ENCODE measurements at regions not wholly inside any gene's neighbourhood (a gene's known extent, or its start where the extent isn't known, plus 50 kb on each side); places are given as distances from the start of the nearest gene placed in this dataset.

GRCh38 chr2:128564551-128564950, 245.9 kb upstream of the HS6ST1 start:
- intact Hi-C loops (cut with micrococcal nuclease): no loop called here
- no peaks in the 10 kb centered on the region for H3K4me1 Mint-ChIP-seq
- H3K9me3 Mint-ChIP-seq: no peaks in the 10 kb centered on the region
- peaks cover 7% of the 10 kb centered on the region for H3K27me3 Mint-ChIP-seq
- H3K36me3 Mint-ChIP-seq (ENCODE audit: low read depth): no peaks in the 10 kb centered on the region
- no peak overlapping the region for H3K27ac Mint-ChIP-seq
- DNase-seq: no peak
- no peak overlapping the region for H3K4me3 Mint-ChIP-seq

- no peaks in the 10 kb centered on the region for H3K4me1 Mint-ChIP-seq
- H3K9me3 Mint-ChIP-seq: no peaks in the 10 kb centered on the region
- no peak overlapping the region for H3K4me3 Mint-ChIP-seq
- H3K27ac Mint-ChIP-seq: no peak overlapping the region
- H3K27me3 Mint-ChIP-seq: peaks cover 10% of the 10 kb centered on the region
- intact Hi-C loops (cut with micrococcal nuclease): no loop called here
- no peak for DNase-seq
- H3K36me3 Mint-ChIP-seq (ENCODE audit: low read depth): no peaks in the 10 kb centered on the region
Measured at GRCh38 chr2:128565441-128565840, 246.8 kb upstream of the HS6ST1 start.

- no peaks in the 10 kb centered on the region for H3K4me1 Mint-ChIP-seq
- H3K27ac Mint-ChIP-seq: no peak overlapping the region
- H3K9me3 Mint-ChIP-seq: no peaks in the 10 kb centered on the region
- intact Hi-C loops (cut with micrococcal nuclease): no loop called here
- DNase-seq: no peak
- H3K4me3 Mint-ChIP-seq: no peak overlapping the region
- H3K36me3 Mint-ChIP-seq (ENCODE audit: low read depth): no peaks in the 10 kb centered on the region
- peaks cover 14% of the 10 kb centered on the region for H3K27me3 Mint-ChIP-seq
Measured at GRCh38 chr2:128566671-128567070, 248.0 kb upstream of the HS6ST1 start.

- intact Hi-C loops (cut with micrococcal nuclease): no loop called here
- H3K4me1 Mint-ChIP-seq: no peaks in the 10 kb centered on the region
- H3K27me3 Mint-ChIP-seq: peaks cover 17% of the 10 kb centered on the region
- no peaks in the 10 kb centered on the region for H3K9me3 Mint-ChIP-seq
- H3K36me3 Mint-ChIP-seq (ENCODE audit: low read depth): no peaks in the 10 kb centered on the region
- H3K4me3 Mint-ChIP-seq: no peak overlapping the region
- no peak overlapping the region for H3K27ac Mint-ChIP-seq
- no peak for DNase-seq
Measured at GRCh38 chr2:128568106-128568505, 249.4 kb upstream of the HS6ST1 start.

- Mint-ChIP-seq H3K27me3 (peaks cover 14% of the 10 kb centered on the region), H3K36me3 (ENCODE audit: low read depth) (no peaks in the 10 kb centered on the region), H3K9me3 (no peaks in the 10 kb centered on the region), H3K4me3 (no peak overlapping the region), H3K27ac (no peak overlapping the region), H3K4me1 (no peaks in the 10 kb centered on the region)
- intact Hi-C loops (cut with micrococcal nuclease): no loop called here
- DNase-seq: no peak
Measured at GRCh38 chr2:128573116-128573515, 254.4 kb upstream of the HS6ST1 start.

- no peaks in the 10 kb centered on the region for H3K4me1 Mint-ChIP-seq
- DNase-seq: no peak
- H3K9me3 Mint-ChIP-seq: no peaks in the 10 kb centered on the region
- H3K27me3 Mint-ChIP-seq: peaks cover 10% of the 10 kb centered on the region
- no peak overlapping the region for H3K27ac Mint-ChIP-seq
- H3K36me3 Mint-ChIP-seq (ENCODE audit: low read depth): no peaks in the 10 kb centered on the region
- intact Hi-C loops (cut with micrococcal nuclease): no loop called here
- H3K4me3 Mint-ChIP-seq: no peak overlapping the region
Measured at GRCh38 chr2:128573531-128573930, 254.9 kb upstream of the HS6ST1 start.

- intact Hi-C loops (cut with micrococcal nuclease): no loop called here
- no peaks in the 10 kb centered on the region for H3K9me3 Mint-ChIP-seq
- no peaks in the 10 kb centered on the region for H3K4me1 Mint-ChIP-seq
- no peaks in the 10 kb centered on the region for H3K27me3 Mint-ChIP-seq
- H3K36me3 Mint-ChIP-seq (ENCODE audit: low read depth): no peaks in the 10 kb centered on the region
- H3K27ac Mint-ChIP-seq: no peak overlapping the region
- H3K4me3 Mint-ChIP-seq: no peak overlapping the region
- DNase-seq: no peak
Measured at GRCh38 chr2:128577141-128577930, 258.7 kb upstream of the HS6ST1 start.

- DNase-seq: no peak
- Mint-ChIP-seq H3K27me3 (no peaks in the 10 kb centered on the region), H3K4me3 (no peak overlapping the region), H3K4me1 (no peaks in the 10 kb centered on the region), H3K27ac (no peak overlapping the region), H3K36me3 (ENCODE audit: low read depth) (no peaks in the 10 kb centered on the region), H3K9me3 (no peaks in the 10 kb centered on the region)
- intact Hi-C loops (cut with micrococcal nuclease): no loop called here
Measured at GRCh38 chr2:128578406-128579390, 260.0 kb upstream of the HS6ST1 start.

- Mint-ChIP-seq H3K36me3 (ENCODE audit: low read depth) (no peaks in the 10 kb centered on the region), H3K4me3 (no peak overlapping the region), H3K9me3 (no peaks in the 10 kb centered on the region), H3K27me3 (no peaks in the 10 kb centered on the region), H3K4me1 (no peaks in the 10 kb centered on the region), H3K27ac (no peak overlapping the region)
- DNase-seq: no peak
- intact Hi-C loops (cut with micrococcal nuclease): no loop called here
Measured at GRCh38 chr2:128579825-128580224, 261.2 kb upstream of the HS6ST1 start.

GRCh38 chr2:128580988-128581848, 262.6 kb upstream of the HS6ST1 start:
- Mint-ChIP-seq H3K9me3 (no peaks in the 10 kb centered on the region), H3K4me1 (no peaks in the 10 kb centered on the region), H3K27me3 (no peaks in the 10 kb centered on the region), H3K27ac (no peak overlapping the region), H3K36me3 (ENCODE audit: low read depth) (no peaks in the 10 kb centered on the region), H3K4me3 (no peak overlapping the region)
- intact Hi-C loops (cut with micrococcal nuclease): no loop called here
- DNase-seq: no peak

- intact Hi-C loops (cut with micrococcal nuclease): no loop called here
- Mint-ChIP-seq H3K27ac (no peak overlapping the region), H3K27me3 (no peaks in the 10 kb centered on the region), H3K4me1 (no peaks in the 10 kb centered on the region), H3K36me3 (ENCODE audit: low read depth) (no peaks in the 10 kb centered on the region), H3K9me3 (no peaks in the 10 kb centered on the region), H3K4me3 (no peak overlapping the region)
- DNase-seq: no peak
Measured at GRCh38 chr2:128581849-128582244, 263.2 kb upstream of the HS6ST1 start.

GRCh38 chr2:128584296-128584890, 265.7 kb upstream of the HS6ST1 start:
- H3K9me3 Mint-ChIP-seq: no peaks in the 10 kb centered on the region
- peaks cover under 1% of the 10 kb centered on the region for H3K27me3 Mint-ChIP-seq
- H3K27ac Mint-ChIP-seq: no peak overlapping the region
- no peak overlapping the region for H3K4me3 Mint-ChIP-seq
- no peak for DNase-seq
- intact Hi-C loops (cut with micrococcal nuclease): no loop called here
- H3K36me3 Mint-ChIP-seq (ENCODE audit: low read depth): no peaks in the 10 kb centered on the region
- no peaks in the 10 kb centered on the region for H3K4me1 Mint-ChIP-seq

GRCh38 chr2:128585706-128586105, 267.0 kb upstream of the HS6ST1 start:
- H3K9me3 Mint-ChIP-seq: no peaks in the 10 kb centered on the region
- H3K4me1 Mint-ChIP-seq: no peaks in the 10 kb centered on the region
- H3K27ac Mint-ChIP-seq: no peak overlapping the region
- no peak for DNase-seq
- peaks cover 2% of the 10 kb centered on the region for H3K27me3 Mint-ChIP-seq
- intact Hi-C loops (cut with micrococcal nuclease): no loop called here
- H3K4me3 Mint-ChIP-seq: no peak overlapping the region
- no peaks in the 10 kb centered on the region for H3K36me3 Mint-ChIP-seq (ENCODE audit: low read depth)
